GM19043 (cell line): ENCODE measurements at regions not wholly inside any gene's neighbourhood (a gene's known extent, or its start where the extent isn't known, plus 50 kb on each side); places are given as distances from the start of the nearest gene placed in this dataset.
"Not testable (repeated sequence)": the region's sequence is repeated elsewhere in the genome, so short reads cannot be mapped to it uniquely, and the experiment has no call there.

Source experiments
- ATAC-seq: cut with Tn5 transposase; IDR thresholded peaks from one replicate; pipeline ENCODE4 v1.9.1; 2021; ENCODE audit warnings: low read depth; ENCODE audit not compliant: unreplicated experiment

DNA sequence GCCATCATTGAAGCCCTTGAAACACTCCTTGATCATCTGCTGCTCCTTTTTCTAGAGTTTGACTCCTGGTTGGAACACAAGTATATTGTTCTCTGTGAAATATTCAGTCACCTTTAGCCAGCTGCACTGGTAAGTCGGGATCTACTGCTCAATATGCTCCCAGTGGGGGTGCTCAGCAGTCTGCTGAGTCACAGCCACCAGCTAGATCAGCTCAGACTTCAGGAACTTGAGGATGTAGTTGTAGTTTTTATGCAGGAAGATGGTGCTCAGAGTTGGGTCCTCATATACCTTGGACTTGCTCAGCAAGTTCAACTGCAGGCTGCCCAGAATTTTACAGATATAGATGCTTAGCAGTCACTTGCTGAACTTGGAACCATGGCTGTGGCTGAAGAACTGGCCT lies 202.5 kb upstream of the RPL34 start:
- no peak for ATAC-seq

DNA sequence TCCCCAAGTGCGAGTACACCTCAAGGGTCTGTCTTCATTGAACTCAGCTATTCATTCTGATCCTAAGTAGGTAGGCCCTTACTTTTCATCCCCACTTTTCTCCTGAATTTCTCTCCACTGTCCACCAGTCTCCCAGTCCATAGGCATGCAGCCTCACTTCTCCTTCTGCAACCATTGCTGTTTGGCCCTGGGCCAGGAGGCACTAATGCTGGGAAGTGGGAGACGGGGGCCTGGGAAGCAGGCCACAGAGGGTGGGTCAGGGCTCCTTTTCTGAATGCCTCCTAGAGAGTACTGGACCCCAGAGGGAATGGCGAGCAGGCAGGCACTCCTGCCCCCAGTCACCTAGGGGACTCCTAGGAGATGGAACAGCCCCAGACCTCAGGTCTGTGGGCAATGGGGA lies 203.5 kb upstream of the RPL34 start:
- no peak for ATAC-seq

DNA sequence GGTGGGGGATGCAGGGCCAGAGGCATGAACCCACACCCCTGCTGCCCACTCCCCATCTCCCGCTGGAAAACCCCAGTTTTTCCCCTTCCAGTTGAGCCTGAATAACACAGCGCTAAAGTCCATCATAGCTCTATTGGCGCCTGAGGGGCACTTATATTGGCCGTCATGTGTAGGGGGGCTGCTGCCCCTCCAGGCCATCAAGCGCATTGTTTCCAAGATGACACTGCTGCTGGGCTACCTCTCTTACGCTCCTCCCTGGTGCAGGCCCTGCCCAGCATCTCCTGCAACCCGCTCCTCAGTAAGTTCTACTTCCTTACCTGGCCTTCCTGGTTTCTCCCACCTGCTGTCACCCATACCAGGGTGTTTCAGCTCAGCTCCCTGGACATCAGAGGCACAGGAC lies 205.0 kb upstream of the RPL34 start:
- ATAC-seq = no peak

DNA sequence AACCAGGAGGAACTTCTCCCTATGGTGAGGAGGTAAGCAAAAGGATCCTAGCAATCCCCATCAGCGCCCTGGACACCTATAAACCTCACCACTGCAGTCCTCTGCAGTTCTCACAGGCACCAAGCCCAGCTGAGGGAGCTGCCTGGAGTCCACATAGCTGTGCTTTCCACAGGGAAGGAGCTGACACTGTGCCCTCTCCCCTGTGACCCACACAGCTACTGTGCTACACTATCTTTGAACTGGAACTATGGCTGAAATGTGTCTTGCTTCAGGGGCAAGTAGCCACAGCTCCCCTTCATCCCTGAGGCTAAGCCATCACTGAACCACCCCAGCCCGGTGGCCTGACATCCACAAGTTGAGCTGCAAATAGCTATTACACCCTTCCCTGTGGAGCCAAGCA lies 208.5 kb upstream of the RPL34 start:
- no peak for ATAC-seq

DNA sequence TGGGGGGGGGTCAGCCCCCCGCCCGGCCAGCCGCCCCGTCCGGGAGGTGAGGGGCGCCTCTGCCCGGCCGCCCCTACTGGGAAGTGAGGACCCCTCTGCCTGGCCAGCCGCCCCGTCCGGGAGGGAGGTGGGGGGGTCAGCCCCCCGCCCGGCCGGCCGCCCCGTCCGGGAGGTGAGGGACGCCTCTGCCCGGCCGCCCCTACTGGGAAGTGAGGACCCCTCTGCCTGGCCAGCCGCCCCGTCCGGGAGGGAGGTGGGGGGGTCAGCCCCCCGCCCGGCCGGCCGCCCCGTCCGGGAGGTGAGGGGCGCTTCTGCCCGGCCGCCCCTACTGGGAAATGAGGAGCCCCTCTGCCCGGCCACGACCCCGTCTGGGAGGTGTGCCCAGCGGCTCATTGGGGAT lies 210.7 kb upstream of the RPL34 start:
- ATAC-seq = not testable (repeated sequence)

DNA sequence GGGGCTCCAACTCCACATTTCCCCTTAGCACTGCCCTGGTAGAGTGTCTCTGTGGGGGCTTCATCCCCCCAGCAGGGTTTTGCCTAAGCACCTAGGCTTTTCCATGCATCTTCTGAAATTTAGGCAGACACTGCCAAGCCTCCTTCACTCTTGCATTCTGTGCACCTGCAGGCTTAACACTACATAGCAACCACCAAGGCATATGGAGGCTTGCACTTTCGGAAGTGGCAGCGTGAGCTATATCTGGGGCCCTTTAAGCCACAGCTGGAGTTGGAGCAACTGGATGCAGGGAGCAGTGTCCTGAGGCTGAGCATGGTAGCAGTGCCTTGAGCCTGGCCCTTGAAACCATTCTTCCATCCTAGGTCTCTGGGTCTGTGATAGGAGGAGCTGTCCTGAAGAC lies 214.8 kb upstream of the RPL34 start:
- ATAC-seq = no peak

DNA sequence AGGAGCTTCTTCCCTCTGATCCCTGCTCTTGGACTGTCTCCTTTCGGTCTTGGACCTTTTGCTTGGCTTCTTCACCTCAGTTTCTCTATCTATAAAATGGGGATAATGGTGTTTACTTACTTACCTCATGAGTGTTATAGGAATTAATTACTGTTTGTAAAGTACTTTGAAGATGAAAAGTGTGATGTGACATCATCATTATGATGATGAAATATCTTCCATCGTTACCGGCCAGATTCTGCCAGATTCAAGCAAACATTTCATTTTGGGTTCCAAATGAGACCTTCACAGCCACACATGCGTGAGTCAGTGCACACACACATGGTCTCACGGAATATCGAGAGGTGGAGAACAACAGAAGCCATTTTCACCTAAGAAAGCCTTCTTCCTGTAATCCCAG lies 220.1 kb upstream of the RPL34 start:
- no peak for ATAC-seq

DNA sequence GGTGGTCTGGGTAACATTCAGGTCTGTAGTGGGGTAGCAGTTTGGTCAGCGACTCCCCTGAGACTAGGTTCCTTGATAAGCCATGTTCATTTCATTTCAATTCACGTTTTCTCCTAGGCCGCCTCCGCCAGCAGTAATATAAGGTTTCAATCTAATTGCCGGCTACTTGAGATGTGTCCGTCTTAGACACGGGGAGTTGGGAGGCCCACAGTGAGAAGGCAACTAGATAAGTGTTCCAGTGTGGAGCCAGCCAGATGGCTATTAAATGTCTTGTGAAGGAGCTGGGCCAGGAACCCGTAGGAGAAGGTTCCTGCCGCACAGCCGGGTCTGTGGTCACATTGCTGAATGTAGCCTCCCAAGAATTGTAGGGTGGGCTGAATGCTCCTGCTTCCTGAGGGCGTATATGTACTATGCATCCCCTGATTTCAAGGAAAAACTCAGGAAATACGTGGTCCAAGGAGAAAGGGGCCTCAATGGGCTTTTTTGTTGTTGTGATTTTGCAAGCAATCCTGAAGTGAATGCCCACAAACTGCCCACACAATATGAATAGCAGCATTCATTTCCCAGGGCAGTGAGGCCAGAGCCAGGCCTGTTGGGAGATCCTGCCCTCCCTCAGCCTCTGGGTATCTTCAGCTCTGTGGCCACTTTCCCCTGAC lies 220.6 kb upstream of the RPL34 start:
- ATAC-seq = no peak

DNA sequence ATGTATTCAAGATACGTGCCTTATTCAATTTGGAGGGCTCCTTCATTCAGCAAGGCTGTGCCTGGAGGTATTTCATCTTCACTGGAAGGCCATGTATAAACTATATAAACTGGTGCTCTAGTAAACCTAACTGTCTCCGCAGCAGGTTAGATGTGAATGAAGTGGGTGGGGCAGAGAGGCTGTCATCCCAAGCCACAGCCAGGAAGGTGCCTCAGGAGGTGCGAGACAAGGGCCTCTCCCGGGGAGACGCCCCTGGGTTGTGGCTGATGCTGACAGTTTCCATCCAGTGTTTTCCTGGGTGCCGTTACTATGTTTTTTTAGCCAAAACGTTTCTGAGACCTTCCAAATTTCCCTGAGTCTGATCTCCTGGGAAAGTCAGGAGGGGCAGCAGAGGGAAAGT lies 221.5 kb upstream of the RPL34 start:
- no peak for ATAC-seq

DNA sequence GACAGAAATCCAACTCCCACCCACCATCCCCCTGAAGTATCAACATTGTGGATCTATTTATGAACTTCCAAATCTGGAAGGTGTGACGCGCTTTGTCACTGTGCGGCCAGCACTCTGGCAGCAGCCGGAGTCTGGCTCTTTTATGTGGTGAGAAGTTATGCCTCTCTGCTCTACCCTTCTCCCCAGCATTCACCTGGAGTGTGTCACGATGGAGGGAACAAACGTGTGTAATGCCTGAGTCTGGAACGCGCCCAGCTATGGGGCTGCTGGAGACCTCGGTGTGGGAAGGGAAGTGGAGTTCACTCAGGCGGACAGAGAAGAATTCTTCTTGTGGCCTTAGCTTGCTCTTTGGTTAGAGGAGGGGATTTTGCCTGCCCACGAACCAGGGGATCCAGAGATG lies 222.1 kb upstream of the RPL34 start:
- no peak for ATAC-seq

DNA sequence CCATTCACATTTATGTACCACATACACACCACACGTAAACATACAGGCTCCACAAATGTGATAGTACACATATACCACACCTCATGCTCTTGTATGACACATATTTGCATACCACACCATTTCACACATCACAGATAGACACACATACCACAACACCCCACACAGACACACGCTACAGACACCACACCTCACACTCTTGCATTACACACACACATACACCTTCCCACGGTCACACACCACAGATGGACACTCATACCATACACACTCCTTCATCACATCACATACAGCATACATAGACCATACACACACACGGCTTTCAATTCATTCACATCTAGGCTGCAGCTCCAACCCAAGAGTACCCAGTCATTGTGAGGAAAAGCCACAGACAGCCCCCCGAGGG lies 222.5 kb upstream of the RPL34 start:
- no peak for ATAC-seq

DNA sequence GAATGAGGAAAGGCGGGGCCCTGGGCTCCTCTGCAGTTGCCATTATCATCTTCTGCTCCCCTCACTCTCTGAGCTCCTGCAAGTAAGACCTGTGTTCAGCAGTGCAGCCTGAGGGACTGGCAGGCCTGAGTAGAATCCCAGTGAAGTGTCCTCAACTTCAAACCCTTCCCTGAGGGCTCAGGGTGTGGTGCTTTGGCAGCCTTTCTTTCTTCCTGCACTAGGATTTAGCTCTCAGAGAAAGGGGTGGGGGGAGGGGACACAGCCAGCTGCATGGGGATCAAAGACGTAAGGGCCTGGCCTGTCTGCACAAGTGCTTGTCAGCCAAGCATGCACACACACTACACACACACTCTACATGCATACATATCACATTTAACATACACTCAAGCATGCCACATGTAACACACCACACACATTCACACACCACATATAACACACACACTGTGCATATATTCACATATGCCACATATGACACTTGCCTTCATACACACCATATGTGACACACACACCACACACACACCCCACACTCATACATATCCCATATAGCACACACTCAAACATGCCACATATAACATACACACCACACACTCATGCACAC lies 223.4 kb upstream of the RPL34 start:
- no peak for ATAC-seq

DNA sequence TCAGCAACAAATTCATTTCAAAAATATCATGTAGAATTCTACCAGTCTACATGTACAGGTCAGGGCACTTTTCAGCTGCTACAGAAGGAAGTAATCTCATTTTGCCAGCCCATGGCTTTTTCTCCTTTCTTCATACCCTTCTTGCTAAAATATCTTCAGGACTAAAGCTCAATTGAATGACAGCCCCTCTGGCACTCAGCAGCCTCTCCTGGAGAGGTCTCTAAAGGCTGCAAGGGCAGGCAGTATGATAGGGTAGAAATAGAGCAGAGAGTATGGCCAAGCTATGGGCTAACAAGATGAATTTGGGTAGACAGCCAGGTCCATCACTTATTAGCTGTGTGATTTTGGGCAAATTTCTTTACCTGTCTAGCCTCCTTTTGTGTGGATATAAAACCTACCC lies 224.6 kb upstream of the RPL34 start:
- no peak for ATAC-seq

DNA sequence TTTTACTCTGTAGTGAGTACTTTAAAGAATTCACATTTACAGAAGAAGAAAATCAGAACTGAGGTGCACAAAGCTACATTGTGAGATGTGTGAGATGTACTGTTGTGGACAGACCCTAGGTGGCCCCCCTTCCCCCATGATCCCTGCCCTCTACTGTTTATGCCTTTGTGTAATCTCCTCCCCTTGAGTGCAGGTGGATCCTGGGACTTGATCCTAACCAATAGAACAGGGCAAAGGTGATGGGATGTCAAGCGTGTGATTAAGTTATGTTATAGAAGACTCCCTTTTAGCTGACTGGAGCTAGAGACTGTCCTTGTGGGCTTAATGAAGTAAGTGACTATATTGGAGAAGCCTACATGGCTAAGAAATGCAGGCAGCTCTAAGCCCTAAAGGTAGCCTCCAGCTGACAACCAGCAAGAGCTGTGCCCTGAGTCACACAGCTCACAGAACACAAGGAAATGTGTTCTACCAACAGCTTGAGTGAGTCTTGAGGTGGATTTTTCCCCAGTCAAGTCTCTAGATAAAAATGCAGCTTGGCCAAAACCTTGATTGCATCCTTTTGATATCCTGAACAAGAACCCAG lies 225.2 kb upstream of the LEF1 start:
- no peak for ATAC-seq

DNA sequence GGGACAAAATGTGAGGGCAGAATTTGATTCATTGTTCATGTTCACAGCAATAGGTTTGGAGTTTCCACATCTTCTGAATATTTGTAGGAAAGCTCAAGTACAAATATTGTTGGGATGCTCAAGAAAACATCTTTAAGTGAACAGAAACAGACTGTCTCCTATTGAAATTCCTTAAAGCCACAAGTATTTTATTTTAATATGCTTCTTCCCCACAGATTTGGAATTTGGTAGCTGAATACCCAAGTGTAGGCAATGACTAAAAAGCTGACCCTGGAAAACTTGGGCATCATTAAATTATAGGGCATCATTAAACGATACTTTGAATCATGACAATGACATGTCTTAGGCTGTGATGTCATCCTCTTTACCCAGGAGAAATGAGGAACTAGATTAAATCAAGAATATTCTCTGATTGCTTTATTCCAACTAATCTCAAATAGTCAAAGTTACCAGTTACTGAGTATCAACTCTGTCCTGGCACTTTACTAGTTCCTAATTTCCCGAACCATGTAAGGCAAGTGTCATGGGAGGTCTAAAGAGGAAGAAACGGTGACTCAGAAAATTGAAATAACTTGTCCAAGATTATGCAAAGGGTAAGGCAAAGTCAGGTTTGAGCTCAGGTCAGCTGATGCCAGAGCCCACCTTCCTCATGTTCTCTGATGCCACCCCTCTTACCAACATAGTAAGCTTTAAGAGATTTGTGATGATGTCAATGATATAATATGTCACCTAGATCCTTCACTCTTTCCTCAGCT lies 223.1 kb upstream of the LEF1 start:
- no peak for ATAC-seq

DNA sequence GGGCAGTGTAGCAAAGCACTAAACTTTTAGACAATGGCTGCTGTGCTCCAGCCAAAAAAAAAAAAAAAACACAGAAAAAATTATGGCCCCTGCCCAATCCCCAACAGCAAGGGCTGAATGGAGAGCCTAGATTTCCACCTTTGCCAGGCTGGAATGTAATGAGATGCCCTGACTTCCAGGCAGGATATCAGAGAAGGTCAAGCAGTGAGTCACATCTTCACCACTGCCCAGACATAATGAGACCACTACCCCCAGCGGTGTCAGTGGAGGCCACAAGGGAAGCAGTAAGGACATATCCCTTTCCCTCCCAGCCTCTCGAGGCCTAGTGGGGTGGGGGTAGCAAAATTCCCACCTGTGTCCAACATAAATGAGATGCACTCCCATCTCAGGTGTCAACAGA lies 216.3 kb upstream of the LEF1 start:
- no peak for ATAC-seq

DNA sequence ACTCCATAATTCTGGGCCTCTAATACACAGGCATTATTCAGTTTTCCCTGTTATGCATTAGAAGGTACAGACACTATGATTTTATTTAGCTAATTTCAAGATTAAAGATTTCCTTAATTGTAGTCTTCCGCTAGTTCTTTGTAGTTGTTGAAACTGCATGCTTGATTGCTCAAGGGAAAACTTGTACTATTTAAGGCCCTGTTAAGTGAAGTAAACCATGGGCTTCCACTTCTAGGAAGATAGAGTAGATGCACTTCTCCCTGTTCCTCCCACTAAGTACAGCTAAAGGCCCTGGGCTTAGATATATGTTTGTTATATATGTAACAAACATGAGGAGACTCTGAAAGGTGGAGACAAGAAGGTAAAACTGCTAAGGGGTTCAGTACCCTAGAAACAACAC lies 215.8 kb upstream of the LEF1 start:
- ATAC-seq = peak; percentile 70

DNA sequence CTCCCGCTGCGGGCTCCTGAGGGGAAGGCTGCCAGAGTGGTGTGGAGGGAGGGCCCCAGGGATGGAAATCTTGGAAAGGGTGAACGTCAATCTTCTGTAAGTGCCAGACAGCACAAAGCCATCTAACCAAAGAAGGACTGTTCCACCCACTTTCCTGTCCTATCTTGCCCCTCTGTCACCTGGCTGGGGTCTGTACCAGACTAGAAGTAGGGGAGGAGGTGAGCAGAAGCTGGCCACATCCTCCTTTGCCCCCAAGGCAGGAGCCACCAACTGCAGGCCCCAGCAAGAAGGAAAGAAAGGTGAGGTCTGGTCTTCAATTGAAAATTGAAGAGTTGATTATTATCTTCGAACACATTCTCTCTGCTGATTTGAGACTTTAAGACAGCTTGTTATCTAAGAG lies 214.4 kb upstream of the LEF1 start:
- no peak for ATAC-seq

DNA sequence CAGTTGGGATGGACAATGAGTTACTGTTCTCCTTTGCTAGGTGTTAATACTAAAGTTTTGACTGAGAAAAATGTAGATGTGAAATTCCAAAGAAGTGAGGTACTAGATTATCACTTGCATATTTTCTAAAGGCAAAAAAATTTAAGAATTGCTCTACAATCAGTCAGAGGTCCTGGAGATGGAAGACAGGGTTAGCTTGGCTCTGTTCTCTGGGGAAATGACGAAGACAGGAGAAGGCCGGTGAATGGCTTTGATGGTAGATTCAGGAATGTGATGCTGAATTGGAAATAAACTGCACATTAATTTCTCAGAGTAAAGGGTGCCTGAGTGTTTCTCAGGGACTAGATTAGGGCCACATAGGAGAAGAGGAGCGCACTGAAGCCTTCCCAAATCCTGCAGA lies 214.0 kb upstream of the LEF1 start:
- no peak for ATAC-seq

DNA sequence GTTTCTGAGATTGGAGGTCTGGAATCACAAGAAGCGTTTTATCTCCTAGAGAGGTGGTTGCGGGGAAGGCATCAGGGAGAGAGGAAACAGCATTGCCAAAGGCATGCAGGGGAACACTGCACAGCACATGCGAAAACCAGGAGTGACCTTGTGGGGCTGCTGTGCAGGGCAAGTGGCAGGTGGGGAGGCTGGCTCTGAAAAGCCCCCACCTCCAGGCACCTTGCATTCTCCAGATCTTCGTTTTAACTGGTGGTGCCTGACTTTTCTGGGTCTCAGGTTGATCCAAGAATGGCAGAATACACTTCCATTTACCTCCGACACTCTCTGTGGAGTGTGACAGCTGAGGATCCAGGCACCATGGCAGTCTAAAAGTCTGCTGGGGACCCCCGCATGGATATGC lies 209.4 kb upstream of the LEF1 start:
- no peak for ATAC-seq

DNA sequence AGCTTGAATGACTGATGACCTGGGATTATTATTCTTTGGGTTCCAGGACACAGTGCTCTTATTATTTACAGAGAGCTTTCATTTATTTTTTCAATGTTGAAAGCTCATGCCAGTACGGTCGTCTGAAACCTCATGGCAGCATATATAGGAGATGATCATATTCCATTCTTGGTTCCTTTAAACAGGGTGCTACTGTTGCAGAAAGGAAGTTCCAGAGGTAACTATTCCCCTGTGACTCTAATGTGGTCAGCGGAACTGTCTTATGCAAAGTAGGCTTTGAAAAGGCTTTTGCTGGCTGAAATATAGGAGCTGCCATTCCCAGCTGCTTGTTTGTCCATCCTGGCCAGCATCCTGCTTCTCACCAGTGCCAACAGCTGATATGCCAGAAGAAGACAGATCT lies 208.3 kb upstream of the LEF1 start:
- ATAC-seq = no peak

DNA sequence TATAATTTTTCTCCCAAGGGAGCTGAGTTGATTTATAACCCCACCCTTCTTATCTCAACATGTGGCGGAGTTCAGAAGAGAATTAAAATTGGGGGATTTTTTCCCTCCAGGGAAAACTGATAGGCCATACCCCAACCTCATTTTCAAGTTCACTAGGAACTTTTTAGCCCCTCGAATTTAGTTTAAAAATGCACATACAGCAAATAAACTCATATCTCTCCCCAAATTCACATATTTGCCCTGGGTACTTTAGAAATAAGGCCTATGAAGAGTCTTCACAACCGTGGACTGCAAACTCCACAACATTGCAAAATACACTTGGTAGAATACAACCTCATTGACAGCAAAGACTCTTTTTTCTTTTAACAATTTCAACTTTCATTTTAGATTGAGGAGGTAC lies 206.7 kb upstream of the LEF1 start:
- no peak for ATAC-seq
